Keratinocyte (primary cell): ENCODE measurements at regions not wholly inside any gene's neighbourhood (a gene's known extent, or its start where the extent isn't known, plus 50 kb on each side); places are given as distances from the start of the nearest gene placed in this dataset.

Experiments
- DNase-seq: peaks from one replicate; pipeline ENCODE4 v3.0.0-alpha.2; 2011; ENCODE audit warnings: low read depth, missing footprints, low spot score
- FAIRE-seq: peaks from 2 replicates; lab custom pipeline; 2011; peaks lifted over from hg19 to GRCh38; lab: Jason Lieb, UNC
- H2AFZ ChIP-seq: 2 replicates; pipeline ENCODE4 v1.6.0; 2012; ENCODE audit warnings: low read length, control low read depth, inconsistent platforms; ENCODE audit not compliant: control insufficient read depth
- H3K27ac ChIP-seq: 2 replicates; pipeline ENCODE4 v1.5.1; 2011; ENCODE audit warnings: low read length; ENCODE audit not compliant: control insufficient read depth, insufficient read depth
- H3K27me3 ChIP-seq: 3 replicates; pipeline ENCODE4 v1.6.0; 2011; ENCODE audit warnings: low read length; ENCODE audit not compliant: control insufficient read depth, insufficient read depth; ENCODE audit errors: extremely low read depth
- H3K36me3 ChIP-seq, 2 experiments: 2 replicates in 1 of 2; 3 replicates in 1 of 2; pipeline ENCODE4 v1.5.1; 2011; ENCODE audit warnings: low read length in 2 of 2, mild to moderate bottlenecking in 1 of 2; ENCODE audit not compliant: control insufficient read depth in 2 of 2, insufficient read depth in 2 of 2; ENCODE audit errors: extremely low read depth in 1 of 2
- H3K4me1 ChIP-seq: 3 replicates; pipeline ENCODE4 v1.5.1; 2011; ENCODE audit warnings: low read length; ENCODE audit not compliant: control insufficient read depth, insufficient read depth; ENCODE audit errors: extremely low read depth
- H3K4me2 ChIP-seq: 3 replicates; pipeline ENCODE4 v1.6.0; 2011; ENCODE audit warnings: low read depth, low read length; ENCODE audit not compliant: control insufficient read depth, insufficient read depth; ENCODE audit errors: extremely low read depth
- H3K4me3 ChIP-seq, 3 experiments: fragments of 200-600 bp in 1 of 3; sonication (generic) in 1 of 3; 2 replicates in 2 of 3; 3 replicates in 1 of 3; pipeline ENCODE4 v1.5.1; 2011 to 2016; ENCODE audit warnings: low read length in 3 of 3, mild to moderate bottlenecking in 3 of 3, control low read depth in 2 of 3, inconsistent platforms in 1 of 3, low read depth in 1 of 3, mixed read lengths in 1 of 3, mixed run types in 1 of 3, moderate library complexity in 1 of 3; ENCODE audit not compliant: control insufficient read depth in 2 of 3, insufficient read depth in 2 of 3; ENCODE audit errors: extremely low read depth in 1 of 3
- H3K79me2 ChIP-seq: 2 replicates; pipeline ENCODE4 v1.6.0; 2012; ENCODE audit warnings: low read length; ENCODE audit not compliant: control insufficient read depth, insufficient read depth
- H3K9ac ChIP-seq: 3 replicates; pipeline ENCODE4 v1.6.0; 2011; ENCODE audit warnings: low read length; ENCODE audit not compliant: control insufficient read depth, insufficient read depth; ENCODE audit errors: extremely low read depth
- H3K9me1 ChIP-seq: 3 replicates; pipeline ENCODE4 v1.6.0; 2011; ENCODE audit warnings: low read length; ENCODE audit not compliant: control insufficient read depth, insufficient read depth; ENCODE audit errors: extremely low read depth
- H3K9me3 ChIP-seq: 2 replicates; pipeline ENCODE4 v1.5.1; 2012; ENCODE audit warnings: low read depth, low read length; ENCODE audit not compliant: control insufficient read depth
- H4K20me1 ChIP-seq: 3 replicates; pipeline ENCODE4 v1.6.0; 2011; ENCODE audit warnings: low read length; ENCODE audit not compliant: control insufficient read depth, insufficient read depth; ENCODE audit errors: extremely low read depth
- EZH2 ChIP-seq: IDR thresholded peaks from one replicate; pipeline ENCODE4 v1.6.1; 2012; ENCODE audit warnings: inconsistent platforms, mild to moderate bottlenecking, low read length, moderate library complexity
- dilution Hi-C: fragments of 300-500 bp; cut with MboI; formaldehyde crosslinking; loops from one replicate; pipeline ENCODE4 v1.7.0; 2020; ENCODE audit warnings: low sequenced_read_pairs; ENCODE audit not compliant: extremely low pct_ligation_motif_present
- TF ChIP-seq, protein P1 (sequence below), 3 experiments: IDR thresholded peaks in 1 of 3; conservative IDR thresholded peaks in 1 of 3; optimal IDR thresholded peaks in 1 of 3; 2 replicates in 2 of 3; 3 replicates in 1 of 3; pipeline versions ENCODE3 to v1.5.1; 2011; ENCODE audit warnings: low read length in 3 of 3, mild to moderate bottlenecking in 3 of 3, moderate library complexity in 2 of 3, control low read depth in 1 of 3, inconsistent platforms in 1 of 3; ENCODE audit not compliant: insufficient read depth in 2 of 3; ENCODE audit errors: extremely low read depth in 1 of 3

DNA sequence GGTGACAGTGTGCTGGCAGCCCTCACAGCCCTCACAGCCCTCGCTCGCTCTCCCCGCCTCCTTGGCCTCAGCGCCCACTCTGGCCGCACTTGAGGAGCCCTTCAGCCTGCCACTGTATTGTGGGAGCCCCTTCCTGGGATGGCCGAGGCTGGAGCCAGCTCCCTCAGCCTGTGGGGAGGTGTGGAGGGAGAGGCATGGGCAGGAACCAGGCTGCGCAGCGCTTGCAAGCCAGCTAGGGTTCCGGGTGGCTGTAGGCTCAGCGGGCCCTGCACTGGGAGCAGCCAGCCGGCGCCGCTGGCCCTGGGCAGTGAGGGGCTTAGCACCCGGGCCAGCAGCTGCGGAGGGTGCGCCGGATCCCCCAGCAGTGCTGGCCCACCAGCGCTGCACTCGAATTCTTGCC lies 177.0 kb downstream of the MSX2 start:
- FAIRE-seq (no peak), DNase-seq (no peak)
- H3K4me2 ChIP-seq = no peak overlapping the region
- H3K9ac ChIP-seq = no peak overlapping the region
- TF ChIP-seq, protein P1, sequence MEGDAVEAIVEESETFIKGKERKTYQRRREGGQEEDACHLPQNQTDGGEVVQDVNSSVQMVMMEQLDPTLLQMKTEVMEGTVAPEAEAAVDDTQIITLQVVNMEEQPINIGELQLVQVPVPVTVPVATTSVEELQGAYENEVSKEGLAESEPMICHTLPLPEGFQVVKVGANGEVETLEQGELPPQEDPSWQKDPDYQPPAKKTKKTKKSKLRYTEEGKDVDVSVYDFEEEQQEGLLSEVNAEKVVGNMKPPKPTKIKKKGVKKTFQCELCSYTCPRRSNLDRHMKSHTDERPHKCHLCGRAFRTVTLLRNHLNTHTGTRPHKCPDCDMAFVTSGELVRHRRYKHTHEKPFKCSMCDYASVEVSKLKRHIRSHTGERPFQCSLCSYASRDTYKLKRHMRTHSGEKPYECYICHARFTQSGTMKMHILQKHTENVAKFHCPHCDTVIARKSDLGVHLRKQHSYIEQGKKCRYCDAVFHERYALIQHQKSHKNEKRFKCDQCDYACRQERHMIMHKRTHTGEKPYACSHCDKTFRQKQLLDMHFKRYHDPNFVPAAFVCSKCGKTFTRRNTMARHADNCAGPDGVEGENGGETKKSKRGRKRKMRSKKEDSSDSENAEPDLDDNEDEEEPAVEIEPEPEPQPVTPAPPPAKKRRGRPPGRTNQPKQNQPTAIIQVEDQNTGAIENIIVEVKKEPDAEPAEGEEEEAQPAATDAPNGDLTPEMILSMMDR (optimal IDR thresholded peaks at IDR 0.05 in 1 of 3, IDR thresholded peaks at IDR 0.05 in 1 of 3, conservative IDR thresholded peaks at IDR 0.05 in 1 of 3; ENCODE audit: extremely low read depth in 1 of 3, insufficient read depth in 2 of 3, low read length in 3 of 3) = no peak
- no peak for TF ChIP-seq EZH2
- H3K79me2 ChIP-seq = no peaks in the 10 kb centered on the region
- H3K4me1 ChIP-seq = peaks cover 4% of the 10 kb centered on the region
- no peak overlapping the region for H2AFZ ChIP-seq
- no peaks in the 10 kb centered on the region for H3K9me3 ChIP-seq
- no peaks in the 10 kb centered on the region for H3K36me3 ChIP-seq
- no peak overlapping the region for H3K4me3 ChIP-seq
- H3K27me3 ChIP-seq = no peaks in the 10 kb centered on the region
- dilution Hi-C loops = no loop called here
- H3K27ac ChIP-seq = no peak overlapping the region
- no peaks in the 10 kb centered on the region for H4K20me1 ChIP-seq
- H3K9me1 ChIP-seq = no peaks in the 10 kb centered on the region

DNA sequence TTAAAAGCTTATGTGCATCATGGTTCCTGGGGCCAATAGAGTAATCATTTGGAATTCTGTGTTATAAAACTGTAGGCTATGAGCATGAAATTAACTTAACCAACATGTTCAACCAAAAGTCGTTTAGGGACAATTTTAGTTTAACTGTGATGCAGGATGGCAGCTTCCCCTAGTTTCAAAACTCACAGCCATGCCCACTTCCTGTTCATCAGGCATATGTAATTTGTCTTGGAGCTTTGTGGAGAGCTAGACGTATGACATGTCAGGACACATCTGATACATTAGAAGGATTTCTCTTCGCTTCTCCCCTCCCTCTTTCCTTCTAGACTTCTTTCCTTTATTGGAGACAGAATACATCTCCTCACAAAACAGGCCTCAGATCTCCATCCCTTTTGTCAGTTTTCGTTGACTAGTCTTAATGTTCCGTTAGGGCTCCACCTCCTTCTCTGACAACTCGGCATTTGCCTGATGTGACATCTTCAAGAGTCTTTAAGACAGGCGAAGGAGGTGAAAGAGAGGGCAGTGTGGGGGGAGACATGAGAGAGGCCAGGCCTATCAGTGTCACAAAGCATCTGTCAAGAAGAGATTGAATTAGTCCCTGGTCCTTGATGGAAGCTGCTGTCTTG lies 176.0 kb downstream of the MSX2 start:
- peak overlapping the region; percentile 34 for H3K4me2 ChIP-seq
- no peaks in the 10 kb centered on the region for H3K9me3 ChIP-seq
- no peaks in the 10 kb centered on the region for H3K36me3 ChIP-seq
- H4K20me1 ChIP-seq = no peaks in the 10 kb centered on the region
- DNase-seq = no peak
- no peaks in the 10 kb centered on the region for H3K27me3 ChIP-seq
- no peak for FAIRE-seq
- no peak overlapping the region for H3K4me3 ChIP-seq
- H3K4me1 ChIP-seq = peaks cover 4% of the 10 kb centered on the region
- peak overlapping the region; percentile 36 for H2AFZ ChIP-seq
- H3K79me2 ChIP-seq = no peaks in the 10 kb centered on the region
- no peak overlapping the region for H3K9ac ChIP-seq
- H3K27ac ChIP-seq = no peak overlapping the region
- TF ChIP-seq, protein P1 (optimal IDR thresholded peaks at IDR 0.05 in 1 of 3, IDR thresholded peaks at IDR 0.05 in 1 of 3, conservative IDR thresholded peaks at IDR 0.05 in 1 of 3; ENCODE audit: extremely low read depth in 1 of 3, insufficient read depth in 2 of 3, low read length in 3 of 3) = no peak
- TF ChIP-seq EZH2 = no peak
- H3K9me1 ChIP-seq = no peaks in the 10 kb centered on the region
- dilution Hi-C loops = no loop called here
